Anterior cingulate cortex (tissue), 58 donors: ENCODE measurements at regions not wholly inside any gene's neighbourhood (a gene's known extent, or its start where the extent isn't known, plus 50 kb on each side); places are given as distances from the start of the nearest gene placed in this dataset.

ENCODE experiments used
- DNase-seq, 58 donors: peaks; one replicate each; lab custom pipeline; 2025; lab: John Stamatoyannopoulos, UW

DNA sequence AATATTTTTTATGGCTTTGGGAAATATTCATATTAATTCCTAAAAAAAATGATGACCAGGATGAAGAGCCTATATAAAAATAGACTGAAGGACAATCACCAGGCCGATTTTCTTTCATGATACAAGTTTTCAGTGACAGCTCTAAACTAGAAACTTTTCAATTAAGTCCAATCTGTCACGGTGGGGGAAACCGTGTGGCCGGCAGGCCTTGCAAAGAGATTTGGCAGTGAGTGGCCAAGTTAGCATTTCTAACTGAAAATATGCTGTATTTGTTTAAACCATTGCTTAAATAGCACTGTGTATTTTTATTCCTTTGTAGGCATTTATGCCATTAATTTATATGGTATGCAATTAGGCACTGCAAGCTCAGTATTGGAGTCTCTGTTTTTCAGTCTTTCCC is 294.5 kb upstream of the NRIP1 start:
- DNase-seq: no peak

- no peak for DNase-seq
These were observed 297.7 kb upstream of the NRIP1 start for GRCh38 chr21:15362458-15362857.

- no peak for DNase-seq
These were observed 299.1 kb upstream of the NRIP1 start for GRCh38 chr21:15363921-15364320.

- no peak for DNase-seq
These were observed 301.1 kb upstream of the NRIP1 start for GRCh38 chr21:15365751-15366392.

DNA sequence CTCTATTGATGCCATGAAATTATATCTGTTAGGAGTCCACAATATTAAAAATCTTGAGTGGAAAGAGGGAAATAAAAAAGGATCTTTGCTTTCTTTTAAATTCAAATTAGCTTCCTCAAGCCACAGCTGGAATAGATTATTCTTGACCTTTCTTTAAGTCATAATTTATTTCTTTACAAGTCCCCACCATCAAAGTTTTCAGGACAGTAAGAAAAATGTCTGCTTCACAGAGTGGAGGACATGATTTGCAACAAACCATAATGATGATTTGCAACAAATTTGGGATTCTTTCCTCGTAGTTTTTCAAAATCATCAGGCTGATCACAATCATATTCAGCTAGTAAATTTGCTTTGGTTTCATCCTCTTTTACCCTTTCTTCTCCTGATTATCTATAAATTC is 301.8 kb upstream of the NRIP1 start:
- DNase-seq: no peak

DNA sequence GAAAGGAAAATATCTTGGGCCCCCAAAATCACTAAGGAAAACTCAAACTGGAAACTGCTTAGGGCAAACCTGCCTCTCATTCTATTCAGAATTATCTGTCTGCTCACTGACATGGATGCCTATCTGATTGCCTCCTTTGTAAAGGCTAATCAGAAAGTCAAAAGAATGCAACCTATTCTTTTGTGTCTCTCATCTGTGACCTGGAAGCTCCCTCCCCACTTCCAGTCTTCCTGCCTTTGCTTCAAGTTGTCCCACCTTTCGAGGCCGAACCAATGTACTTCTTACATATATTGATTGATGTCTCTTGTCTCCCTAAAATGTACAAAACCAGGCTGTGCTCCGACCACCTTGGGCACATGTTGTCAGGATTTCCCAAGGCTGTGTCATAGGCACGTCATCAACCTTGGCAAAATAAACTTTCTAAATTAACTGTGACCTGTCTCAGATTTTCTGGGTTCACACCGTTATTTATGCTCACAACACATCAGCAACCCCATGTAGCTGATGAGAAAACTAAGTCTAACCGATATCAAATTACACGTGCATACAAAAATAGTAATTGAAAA is 302.3 kb upstream of the NRIP1 start:
- no peak for DNase-seq

GRCh38 chr21:15370462-15370975 is 305.7 kb upstream of the NRIP1 start:
- DNase-seq: no peak

GRCh38 chr21:15373941-15374340 is 309.1 kb upstream of the NRIP1 start:
- DNase-seq: no peak

- no peak for DNase-seq
These were observed 315.0 kb upstream of the NRIP1 start for GRCh38 chr21:15379776-15380175.

GRCh38 chr21:15383588-15383987 is 318.8 kb upstream of the NRIP1 start:
- DNase-seq: no peak

DNA sequence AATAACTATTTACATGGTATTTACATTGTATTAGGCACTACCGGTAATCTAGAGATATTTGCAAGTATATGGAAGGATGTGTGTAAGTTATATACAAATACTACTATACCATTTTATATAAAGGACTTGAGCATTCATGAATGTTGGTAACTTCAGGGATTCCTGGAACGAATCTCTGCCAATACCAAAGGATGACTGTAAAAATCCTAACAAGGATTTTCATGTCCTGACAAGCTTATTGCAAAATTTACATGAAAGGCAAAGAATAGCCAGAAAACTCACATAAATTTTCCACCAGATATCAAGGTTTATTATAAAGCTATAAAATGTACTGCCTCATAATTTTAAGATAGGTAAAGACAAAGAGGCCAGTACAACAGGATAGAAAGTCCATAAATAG is 325.2 kb upstream of the NRIP1 start:
- no peak for DNase-seq

DNA sequence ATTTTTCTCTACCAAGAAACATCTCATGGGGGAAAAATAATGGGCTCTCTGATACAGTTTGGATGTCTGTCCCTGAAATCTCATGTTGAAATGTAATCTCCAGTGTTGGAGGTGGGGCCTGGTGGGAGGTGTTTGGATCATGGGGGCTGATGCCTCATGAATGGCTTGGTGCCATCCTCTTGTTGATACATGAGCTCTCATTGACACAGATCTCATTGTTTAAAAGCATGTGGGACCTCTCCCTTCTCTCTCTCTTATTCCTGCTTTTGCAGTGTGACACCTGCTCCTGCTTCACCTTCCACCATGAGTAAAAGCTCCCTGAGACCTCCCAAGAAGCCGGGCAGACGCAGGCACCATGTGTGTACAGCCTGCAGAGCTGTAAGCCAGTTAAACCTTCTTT is 332.5 kb upstream of the NRIP1 start:
- no peak for DNase-seq

DNA sequence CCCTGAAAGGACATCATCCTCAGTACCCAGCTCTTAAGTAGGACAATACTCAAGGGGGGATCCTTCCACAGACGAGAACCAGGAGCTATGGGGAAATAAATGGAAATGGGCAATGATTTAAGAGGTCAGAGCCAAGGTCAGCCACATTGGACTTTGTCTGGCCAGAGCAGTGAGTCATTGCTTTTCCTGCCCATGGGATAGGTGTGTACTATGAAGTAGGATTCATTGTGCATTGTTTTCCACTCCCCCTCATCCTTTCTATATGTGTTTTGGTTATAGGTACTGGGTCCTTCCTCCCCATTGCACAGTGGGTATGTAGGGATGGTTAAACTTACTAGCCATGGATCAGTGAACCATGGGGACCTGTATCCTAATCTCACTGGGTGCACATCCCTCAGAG is 328.9 kb upstream of the USP25 start:
- DNase-seq: no peak

DNA sequence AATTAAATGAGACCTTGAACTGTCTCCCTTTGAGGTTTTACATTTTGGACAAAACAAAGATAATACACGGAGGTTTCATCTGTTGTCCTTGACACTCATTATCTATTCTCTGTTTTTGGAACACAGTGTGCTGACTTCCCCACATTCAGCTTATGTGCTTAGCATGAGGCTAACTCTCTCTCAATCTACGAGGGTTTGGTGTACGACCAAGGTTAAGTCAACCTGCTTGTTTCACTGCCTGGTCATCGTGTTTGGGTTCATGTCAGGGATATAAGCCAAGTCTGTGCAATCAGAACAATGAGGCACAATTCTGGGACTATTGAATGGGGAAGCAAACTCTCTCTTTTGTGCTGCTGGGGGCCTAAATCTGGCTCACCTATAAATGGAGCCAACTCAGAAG is 328.5 kb upstream of the USP25 start:
- DNase-seq: no peak

DNA sequence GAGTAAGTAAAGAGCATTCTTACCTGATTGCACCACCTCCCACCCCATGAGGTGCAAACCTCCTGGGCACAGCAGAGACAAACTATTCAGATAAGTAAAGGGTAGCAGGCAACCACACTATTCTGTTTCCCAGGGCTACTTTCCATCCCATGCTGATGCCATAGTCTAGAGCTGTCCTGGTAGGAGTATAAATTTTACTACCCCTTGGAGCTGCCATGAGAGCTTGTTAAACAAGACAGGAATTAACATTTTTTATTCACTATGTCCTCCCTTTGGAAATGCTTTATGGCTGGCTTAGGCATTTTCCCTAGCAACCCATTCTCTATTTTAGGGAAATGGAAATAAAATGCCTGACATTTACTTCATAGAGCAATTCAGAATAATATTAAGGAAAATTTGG is 324.6 kb upstream of the USP25 start:
- DNase-seq: no peak

- DNase-seq: no peak
These were observed 323.0 kb upstream of the USP25 start for GRCh38 chr21:15406791-15407190.

- no peak for DNase-seq
These were observed 322.2 kb upstream of the USP25 start for GRCh38 chr21:15407585-15407984.

DNA sequence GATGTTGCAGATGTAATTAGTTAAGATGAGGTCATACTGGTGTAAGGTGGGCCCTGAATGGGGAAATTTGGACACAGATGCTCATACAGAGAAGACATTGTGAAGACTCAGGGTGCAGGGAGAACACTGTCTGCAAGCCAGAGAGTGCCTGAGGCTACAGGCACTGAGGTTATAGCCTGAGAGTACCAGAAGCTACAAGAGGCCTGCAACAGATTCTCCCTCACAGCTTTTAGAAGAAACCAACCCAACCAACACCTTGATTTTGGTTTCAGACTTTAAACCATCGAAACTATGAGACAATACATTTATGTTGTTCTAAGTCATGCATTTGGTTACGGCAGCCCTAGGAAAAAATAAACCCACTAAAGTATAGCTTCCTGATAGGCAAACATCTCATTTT is 321.7 kb upstream of the USP25 start:
- DNase-seq: no peak

- DNase-seq: no peak
These were observed 320.8 kb upstream of the USP25 start for GRCh38 chr21:15409031-15409430.

- no peak for DNase-seq
These were observed 318.9 kb upstream of the USP25 start for GRCh38 chr21:15410853-15411252.

DNA sequence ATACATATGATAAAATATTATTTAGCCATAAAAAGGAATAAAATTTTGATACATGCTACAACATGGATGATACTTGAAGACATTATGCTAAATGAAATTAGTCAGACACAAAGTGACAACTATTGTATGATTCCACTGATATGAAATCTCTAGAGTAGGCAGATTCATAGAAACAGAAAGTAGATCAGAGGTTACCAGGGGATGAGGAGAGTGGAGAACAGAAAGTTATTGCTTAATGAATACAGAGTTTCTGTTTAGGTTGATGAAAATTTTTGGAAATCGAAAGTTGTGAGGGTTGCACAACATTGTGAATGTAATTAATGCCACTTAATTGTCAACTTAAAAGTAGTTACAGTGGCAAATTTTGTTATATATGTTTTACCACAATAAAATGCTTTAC is 315.7 kb upstream of the USP25 start:
- no peak for DNase-seq

DNA sequence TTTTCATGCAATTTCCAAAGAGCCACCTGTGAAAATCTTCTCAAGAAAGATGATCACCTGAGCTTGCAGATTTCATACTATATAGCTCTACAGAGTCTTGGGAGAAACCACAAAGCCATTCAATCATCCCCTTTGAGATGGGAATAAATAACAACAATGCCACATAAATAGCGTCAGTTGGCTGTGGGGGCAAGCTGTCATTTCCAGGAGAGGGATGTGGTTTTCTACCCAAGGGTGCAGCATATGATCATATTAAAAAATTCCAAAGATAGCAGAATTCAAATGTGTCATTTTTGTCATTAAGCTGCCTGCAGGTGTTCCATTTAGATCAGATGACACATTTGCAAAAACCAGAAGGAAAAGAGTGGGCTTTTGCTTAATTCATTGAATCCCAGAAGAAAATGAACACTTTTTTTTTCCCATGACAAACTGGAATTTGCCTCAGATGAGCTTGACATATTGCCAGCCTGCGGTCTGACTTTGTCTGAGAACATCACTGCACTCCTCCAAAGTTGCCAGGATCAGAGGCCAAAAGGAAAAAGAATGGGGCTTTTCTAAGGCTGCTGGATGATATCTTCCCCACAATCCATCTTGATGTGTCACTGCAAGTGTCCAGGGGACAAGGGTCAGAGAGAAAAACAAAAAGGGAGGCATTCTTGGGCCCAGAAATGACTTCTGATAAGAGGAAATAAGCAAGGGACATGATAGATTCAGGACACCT is 314.1 kb upstream of the USP25 start:
- no peak for DNase-seq
